ENCODE measurements at regions not wholly inside any gene's neighbourhood (a gene's known extent, or its start where the extent isn't known, plus 50 kb on each side); places are given as distances from the start of the nearest gene placed in this dataset.

DNA sequence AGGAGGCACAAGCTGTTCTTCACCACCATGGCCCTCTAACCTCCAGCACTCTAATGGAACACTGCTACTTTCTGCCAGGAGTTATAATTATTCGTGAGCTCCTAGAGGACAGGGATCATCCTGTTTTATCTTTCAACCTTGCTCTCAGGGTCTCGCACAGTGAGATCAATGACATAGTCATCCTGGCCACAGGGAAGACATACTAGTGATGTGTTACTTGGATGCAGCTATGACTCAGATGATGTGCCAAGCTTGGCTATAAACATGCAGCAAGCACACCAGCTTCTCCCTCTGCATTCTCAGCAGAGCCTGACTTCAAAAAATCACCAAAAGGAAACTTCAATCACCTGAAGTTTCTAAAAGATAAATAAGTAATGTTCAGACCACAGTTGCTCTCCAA is 203.8 kb upstream of the HES1 start:
- BruUV-seq (replicated peaks) = no TSS peak
- DNase-seq = no peak
- no peaks in the 10 kb centered on the region for H3K27me3 Mint-ChIP-seq (ENCODE audit: unreplicated experiment)

DNA sequence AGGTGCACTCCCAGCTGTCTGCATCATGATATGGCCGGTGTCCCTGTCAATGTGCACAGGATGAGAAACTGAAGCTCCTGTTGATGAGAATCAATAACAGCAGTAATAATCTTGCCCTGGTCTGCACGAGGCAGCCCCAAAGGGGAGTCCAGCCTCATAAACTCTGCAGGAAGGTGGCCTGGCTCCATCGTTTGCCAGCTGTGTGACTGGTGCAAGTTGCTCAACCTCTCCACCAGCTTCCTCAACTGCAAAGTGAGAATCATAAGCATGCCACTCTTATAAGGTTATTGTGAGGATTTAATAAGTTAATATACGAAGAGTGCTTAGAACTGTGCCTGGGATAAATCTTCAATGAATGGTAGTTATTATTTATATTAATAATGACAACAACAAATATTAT is 203.4 kb upstream of the HES1 start:
- BruUV-seq (replicated peaks) = no TSS peak
- H3K27ac Mint-ChIP-seq (ENCODE audit: unreplicated experiment) = no peak overlapping the region

More for the DNA sequence above, 203.8 kb upstream of the HES1 start:
- Mint-ChIP-seq H3K4me3 (ENCODE audit: low read depth, unreplicated experiment) (no peak overlapping the region), H3K36me3 (ENCODE audit: insufficient read depth, unreplicated experiment) (no peaks in the 10 kb centered on the region), H3K27ac (ENCODE audit: unreplicated experiment) (no peak overlapping the region), H3K4me1 (ENCODE audit: low read depth, unreplicated experiment) (peaks cover 37% of the 10 kb centered on the region), H3K9me3 (ENCODE audit: low read depth, unreplicated experiment) (peaks cover 2% of the 10 kb centered on the region)
- TF ChIP-seq, protein P1, sequence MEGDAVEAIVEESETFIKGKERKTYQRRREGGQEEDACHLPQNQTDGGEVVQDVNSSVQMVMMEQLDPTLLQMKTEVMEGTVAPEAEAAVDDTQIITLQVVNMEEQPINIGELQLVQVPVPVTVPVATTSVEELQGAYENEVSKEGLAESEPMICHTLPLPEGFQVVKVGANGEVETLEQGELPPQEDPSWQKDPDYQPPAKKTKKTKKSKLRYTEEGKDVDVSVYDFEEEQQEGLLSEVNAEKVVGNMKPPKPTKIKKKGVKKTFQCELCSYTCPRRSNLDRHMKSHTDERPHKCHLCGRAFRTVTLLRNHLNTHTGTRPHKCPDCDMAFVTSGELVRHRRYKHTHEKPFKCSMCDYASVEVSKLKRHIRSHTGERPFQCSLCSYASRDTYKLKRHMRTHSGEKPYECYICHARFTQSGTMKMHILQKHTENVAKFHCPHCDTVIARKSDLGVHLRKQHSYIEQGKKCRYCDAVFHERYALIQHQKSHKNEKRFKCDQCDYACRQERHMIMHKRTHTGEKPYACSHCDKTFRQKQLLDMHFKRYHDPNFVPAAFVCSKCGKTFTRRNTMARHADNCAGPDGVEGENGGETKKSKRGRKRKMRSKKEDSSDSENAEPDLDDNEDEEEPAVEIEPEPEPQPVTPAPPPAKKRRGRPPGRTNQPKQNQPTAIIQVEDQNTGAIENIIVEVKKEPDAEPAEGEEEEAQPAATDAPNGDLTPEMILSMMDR (IDR thresholded peaks at IDR 0.05; ENCODE audit: unreplicated experiment) = no peak
- intact Hi-C loops (cut with micrococcal nuclease; ENCODE audit: unreplicated experiment) = no loop called here
- CTCF ChIA-PET = no interaction called here

DNA sequence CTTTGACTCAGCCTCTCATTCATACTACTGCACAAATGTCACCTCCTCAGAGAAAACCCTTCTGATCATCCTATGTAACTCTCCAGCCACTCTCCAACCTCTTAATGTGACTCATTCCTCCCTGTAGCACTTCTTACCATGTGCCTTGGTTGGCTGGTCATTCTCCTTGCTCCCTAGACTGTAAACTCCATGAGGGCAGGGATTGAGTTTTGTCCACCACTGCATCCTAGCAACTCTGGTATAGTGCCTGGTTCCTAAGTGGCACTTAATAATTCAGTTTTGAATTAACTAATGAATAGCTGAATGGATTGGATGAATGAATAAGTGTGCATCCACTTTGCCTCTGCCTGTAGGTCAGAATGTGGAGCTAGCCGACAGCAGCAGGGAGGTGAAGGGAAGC is 202.5 kb upstream of the HES1 start:
- TF ChIP-seq, protein P1 (IDR thresholded peaks at IDR 0.05; ENCODE audit: unreplicated experiment) = no peak
- intact Hi-C loops (cut with micrococcal nuclease; ENCODE audit: unreplicated experiment) = no loop called here
- Mint-ChIP-seq H3K4me1 (ENCODE audit: low read depth, unreplicated experiment) (peaks cover 26% of the 10 kb centered on the region), H3K36me3 (ENCODE audit: insufficient read depth, unreplicated experiment) (no peaks in the 10 kb centered on the region), H3K9me3 (ENCODE audit: low read depth, unreplicated experiment) (peaks cover 2% of the 10 kb centered on the region), H3K27ac (ENCODE audit: unreplicated experiment) (no peak overlapping the region), H3K27me3 (ENCODE audit: unreplicated experiment) (no peaks in the 10 kb centered on the region), H3K4me3 (ENCODE audit: low read depth, unreplicated experiment) (no peak overlapping the region)
- CTCF ChIA-PET = no interaction called here
- no TSS peak for BruUV-seq (replicated peaks)
- no peak for DNase-seq

More for the DNA sequence above, 203.4 kb upstream of the HES1 start:
- Mint-ChIP-seq H3K27me3 (ENCODE audit: unreplicated experiment) (no peaks in the 10 kb centered on the region), H3K36me3 (ENCODE audit: insufficient read depth, unreplicated experiment) (no peaks in the 10 kb centered on the region), H3K9me3 (ENCODE audit: low read depth, unreplicated experiment) (peaks cover 2% of the 10 kb centered on the region), H3K4me1 (ENCODE audit: low read depth, unreplicated experiment) (peaks cover 34% of the 10 kb centered on the region), H3K4me3 (ENCODE audit: low read depth, unreplicated experiment) (no peak overlapping the region)
- CTCF ChIA-PET = no interaction called here
- TF ChIP-seq, protein P1 (IDR thresholded peaks at IDR 0.05; ENCODE audit: unreplicated experiment) = no peak
- intact Hi-C loops (cut with micrococcal nuclease; ENCODE audit: unreplicated experiment) = no loop called here
- DNase-seq = no peak

DNA sequence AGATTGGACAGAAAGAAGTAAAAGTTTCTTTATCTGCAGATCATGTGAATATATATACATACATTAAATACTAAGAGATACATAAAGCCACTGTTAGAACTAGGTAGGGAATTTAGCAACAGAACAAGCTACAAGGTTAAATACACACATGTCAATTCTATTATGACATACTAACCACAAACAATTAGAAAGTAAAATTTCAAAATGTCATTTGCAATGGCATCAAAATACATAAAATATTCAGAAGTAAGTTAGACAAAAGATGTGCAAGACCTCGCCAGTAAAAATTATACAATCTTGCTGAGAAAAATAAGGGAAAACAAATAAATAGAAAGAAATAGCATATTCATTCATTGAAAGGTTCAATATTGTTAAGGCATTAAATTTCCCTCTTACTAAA is 200.0 kb upstream of the HES1 start:
- TF ChIP-seq, protein P1 (IDR thresholded peaks at IDR 0.05; ENCODE audit: unreplicated experiment) = no peak
- H3K4me3 Mint-ChIP-seq (ENCODE audit: low read depth, unreplicated experiment) = no peak overlapping the region
- H3K36me3 Mint-ChIP-seq (ENCODE audit: insufficient read depth, unreplicated experiment) = no peaks in the 10 kb centered on the region
- H3K27ac Mint-ChIP-seq (ENCODE audit: unreplicated experiment) = no peak overlapping the region
- intact Hi-C loops (cut with micrococcal nuclease; ENCODE audit: unreplicated experiment) = no loop called here
- CTCF ChIA-PET = no interaction called here
- H3K27me3 Mint-ChIP-seq (ENCODE audit: unreplicated experiment) = no peaks in the 10 kb centered on the region
- H3K4me1 Mint-ChIP-seq (ENCODE audit: low read depth, unreplicated experiment) = peaks cover 8% of the 10 kb centered on the region
- BruUV-seq (replicated peaks) = no TSS peak
- DNase-seq = no peak
- peaks cover 4% of the 10 kb centered on the region for H3K9me3 Mint-ChIP-seq (ENCODE audit: low read depth, unreplicated experiment)

All from Calu3 (cell line).